ENCODE measurements at regions not wholly inside any gene's neighbourhood (a gene's known extent, or its start where the extent isn't known, plus 50 kb on each side); places are given as distances from the start of the nearest gene placed in this dataset.

DNA sequence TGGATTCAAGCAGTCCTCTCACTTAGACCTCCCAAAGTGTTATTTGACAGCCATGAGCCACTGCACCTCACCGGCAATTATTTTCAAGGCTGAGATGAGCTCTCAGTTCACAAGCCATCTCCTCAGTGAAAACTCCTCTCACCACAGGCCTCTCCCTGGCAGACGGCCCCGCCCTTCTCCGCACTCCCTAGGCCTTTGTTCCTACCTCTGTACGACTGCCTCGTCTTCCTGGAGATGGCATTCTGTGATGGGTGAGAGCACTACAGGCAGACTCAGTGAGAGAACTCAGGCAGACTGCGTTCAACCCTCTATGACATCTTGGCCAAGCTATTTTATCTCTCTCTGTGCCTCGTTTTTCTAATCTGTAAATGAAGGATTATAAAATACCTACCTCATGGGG is 67.0 kb upstream of the TPM1 start:
- TF ChIP-seq, protein P1, sequence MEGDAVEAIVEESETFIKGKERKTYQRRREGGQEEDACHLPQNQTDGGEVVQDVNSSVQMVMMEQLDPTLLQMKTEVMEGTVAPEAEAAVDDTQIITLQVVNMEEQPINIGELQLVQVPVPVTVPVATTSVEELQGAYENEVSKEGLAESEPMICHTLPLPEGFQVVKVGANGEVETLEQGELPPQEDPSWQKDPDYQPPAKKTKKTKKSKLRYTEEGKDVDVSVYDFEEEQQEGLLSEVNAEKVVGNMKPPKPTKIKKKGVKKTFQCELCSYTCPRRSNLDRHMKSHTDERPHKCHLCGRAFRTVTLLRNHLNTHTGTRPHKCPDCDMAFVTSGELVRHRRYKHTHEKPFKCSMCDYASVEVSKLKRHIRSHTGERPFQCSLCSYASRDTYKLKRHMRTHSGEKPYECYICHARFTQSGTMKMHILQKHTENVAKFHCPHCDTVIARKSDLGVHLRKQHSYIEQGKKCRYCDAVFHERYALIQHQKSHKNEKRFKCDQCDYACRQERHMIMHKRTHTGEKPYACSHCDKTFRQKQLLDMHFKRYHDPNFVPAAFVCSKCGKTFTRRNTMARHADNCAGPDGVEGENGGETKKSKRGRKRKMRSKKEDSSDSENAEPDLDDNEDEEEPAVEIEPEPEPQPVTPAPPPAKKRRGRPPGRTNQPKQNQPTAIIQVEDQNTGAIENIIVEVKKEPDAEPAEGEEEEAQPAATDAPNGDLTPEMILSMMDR (IDR thresholded peaks at IDR 0.05): no peak
- no peak for TF ChIP-seq EZH2 (IDR thresholded peaks at IDR 0.05; ENCODE audit: borderline replicate concordance, insufficient read depth, low read depth, low read length, poor library complexity, severe bottlenecking)

Data from B cell (primary cell).